SK-N-MC (cell line): ENCODE measurements at regions not wholly inside any gene's neighbourhood (a gene's known extent, or its start where the extent isn't known, plus 50 kb on each side); places are given as distances from the start of the nearest gene placed in this dataset.

Source experiments
- EZH2 ChIP-seq: fragments of 200-600 bp; sonication (generic); IDR thresholded peaks from one replicate; pipeline ENCODE4 v1.6.1; 2017; ENCODE audit warnings: antibody characterized with exemption
- FOXP2 ChIP-seq: optimal IDR thresholded peaks from 2 replicates; pipeline ENCODE3; 2011; ENCODE audit warnings: mild to moderate bottlenecking, moderate library complexity; ENCODE audit not compliant: insufficient read depth; ENCODE audit errors: extremely low read length, control extremely low read depth
- POLR2AphosphoS5 ChIP-seq: IDR thresholded peaks from 2 replicates; pipeline ENCODE4 v1.6.1; 2012; ENCODE audit warnings: mild to moderate bottlenecking, low read depth, low read length, borderline replicate concordance

DNA sequence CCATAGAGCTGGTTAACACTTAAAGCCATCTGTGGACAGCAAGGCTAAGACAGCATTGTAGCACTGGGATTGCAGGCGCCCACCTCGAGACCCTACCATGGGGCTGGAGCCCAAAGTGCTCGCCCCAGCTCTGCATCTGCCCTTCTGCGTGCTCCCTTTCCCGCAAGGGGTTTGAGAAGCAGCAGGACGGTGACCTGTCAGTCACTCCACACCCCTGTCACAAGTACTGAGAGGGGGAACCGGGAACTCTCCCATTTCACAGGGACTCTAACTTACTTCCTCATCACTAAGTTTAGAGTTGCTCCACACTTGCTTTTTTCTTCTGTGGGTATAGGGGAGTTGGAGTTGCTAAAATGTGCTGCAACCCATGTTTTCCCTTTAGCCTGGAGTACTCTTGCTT, 273.2 kb downstream of the SMARCA2 start:
- TF ChIP-seq EZH2: no peak
- TF ChIP-seq FOXP2: no peak
- TF ChIP-seq POLR2AphosphoS5: no peak
